OCI-LY7 (cell line): ENCODE measurements at regions not wholly inside any gene's neighbourhood (a gene's known extent, or its start where the extent isn't known, plus 50 kb on each side); places are given as distances from the start of the nearest gene placed in this dataset.

ENCODE experiments used
- BruUV-seq: library from RNA; stranded (reverse); fragments of 400-500 nt; replicated peaks from 2 replicates; lab custom pipeline; 2021; lab: Mats Ljungman, UMichigan
- CTCF ChIA-PET: fragments of 300-600 bp; sonication (Branson Sonifier 250); formaldehyde crosslinking; loops from one replicate; lab custom pipeline; 2022; ENCODE audit warnings: antibody characterized with exemption; ENCODE audit not compliant: unreplicated experiment; lab: Charles Lee
- POLR2A ChIA-PET: fragments of 300-600 bp; sonication (Branson Sonifier 250); formaldehyde crosslinking; loops from one replicate; lab custom pipeline; 2022; ENCODE audit warnings: antibody characterized with exemption; lab: Charles Lee
- DNase-seq: peaks from one replicate; pipeline ENCODE4 v3.0.0-alpha.2; 2015; ENCODE audit warnings: low spot score
- H2AFZ ChIP-seq: fragments of 200-600 bp; sonication (generic), shearing (Covaris generic); 2 replicates; pipeline ENCODE4 v1.6.1; 2014; ENCODE audit warnings: mild to moderate bottlenecking, antibody characterized with exemption, low read length, moderate library complexity
- H3K27ac ChIP-seq: fragments of 200-600 bp; sonication (generic); 2 replicates; pipeline ENCODE4 v1.5.1; 2014; ENCODE audit warnings: mixed run types, low read depth, mild to moderate bottlenecking, moderate library complexity, low read length, inconsistent platforms; ENCODE audit not compliant: poor library complexity, severe bottlenecking
- H3K36me3 ChIP-seq: fragments of 200-600 bp; sonication (generic); 2 replicates; pipeline ENCODE4 v1.6.1; 2014; ENCODE audit warnings: mild to moderate bottlenecking, antibody characterized with exemption, low read length, moderate library complexity, mixed read lengths; ENCODE audit not compliant: insufficient read depth
- H3K4me1 ChIP-seq: fragments of 200-600 bp; sonication (generic); 2 replicates; pipeline ENCODE4 v1.5.1; 2014; ENCODE audit warnings: mild to moderate bottlenecking, low read length; ENCODE audit not compliant: insufficient read depth, poor library complexity, severe bottlenecking
- H3K4me2 ChIP-seq: fragments of 200-600 bp; sonication (generic); 2 replicates; pipeline ENCODE4 v1.6.1; 2014; ENCODE audit warnings: mild to moderate bottlenecking, low read length
- H3K4me3 ChIP-seq: fragments of 200-600 bp; sonication (generic); 2 replicates; pipeline ENCODE4 v1.5.1; 2014; ENCODE audit warnings: mild to moderate bottlenecking, low read depth, low read length; ENCODE audit not compliant: poor library complexity, severe bottlenecking
- H3K79me2 ChIP-seq: fragments of 200-600 bp; sonication (generic); 2 replicates; pipeline ENCODE4 v1.6.1; 2016; ENCODE audit warnings: low read depth, mild to moderate bottlenecking, low read length, moderate library complexity, mixed read lengths; ENCODE audit not compliant: insufficient read depth
- H3K9me2 ChIP-seq: fragments of 200-600 bp; sonication (generic); 2 replicates; pipeline ENCODE4 v1.6.1; 2016; ENCODE audit warnings: mild to moderate bottlenecking, low read length, mixed read lengths; ENCODE audit not compliant: insufficient read depth
- H3K9me3 ChIP-seq: fragments of 200-600 bp; sonication (generic); 2 replicates; pipeline ENCODE4 v1.6.1; 2014; ENCODE audit warnings: mild to moderate bottlenecking, mixed run types, low read length, mixed read lengths
- H4K20me1 ChIP-seq: fragments of 200-600 bp; sonication (generic); 2 replicates; pipeline ENCODE4 v1.6.1; 2014; ENCODE audit warnings: mild to moderate bottlenecking, antibody characterized with exemption, low read length, moderate library complexity, mixed read lengths; ENCODE audit not compliant: insufficient read depth
- CTCF ChIP-seq: fragments of 200-600 bp; sonication (generic); conservative IDR thresholded peaks from 2 replicates; pipeline ENCODE4 v1.5.1; 2014; ENCODE audit warnings: mild to moderate bottlenecking, antibody characterized with exemption, low read length, moderate library complexity, mixed read lengths
- EZH2phosphoT487 ChIP-seq: fragments of 200-600 bp; sonication (generic); IDR thresholded peaks from 2 replicates; pipeline ENCODE4 v1.6.1; 2018; ENCODE audit warnings: low read depth, borderline replicate concordance, mild to moderate bottlenecking, mixed run types, antibody characterized with exemption, low read length, moderate library complexity, mixed read lengths
- intact Hi-C: fragments of 100-400 bp; cut with micrococcal nuclease; formaldehyde crosslinking; loops from one replicate; pipeline ENCODE4 v1.10.0; 2022; ENCODE audit not compliant: unreplicated experiment

GRCh38 chr1:29716306-29716705 lies 480.0 kb downstream of the PTPRU start:
- TF ChIP-seq EZH2phosphoT487: no peak
- no peak for TF ChIP-seq CTCF
- Histone ChIP-seq H3K36me3 (no peaks in the 10 kb centered on the region), H3K4me1 (no peaks in the 10 kb centered on the region), H3K4me2 (no peak overlapping the region), H3K9me2 (no peaks in the 10 kb centered on the region), H3K4me3 (no peak overlapping the region), H4K20me1 (no peaks in the 10 kb centered on the region), H2AFZ (no peak overlapping the region), H3K9me3 (no peaks in the 10 kb centered on the region), H3K79me2 (no peaks in the 10 kb centered on the region), H3K27ac (no peak overlapping the region)
- intact Hi-C loops: no loop called here
- no peak for DNase-seq
- ChIA-PET CTCF (no interaction called here), POLR2A (no interaction called here)
- BruUV-seq: no TSS peak

GRCh38 chr1:29713857-29714256 lies 477.5 kb downstream of the PTPRU start:
- no peak for DNase-seq
- ChIA-PET POLR2A (no interaction called here), CTCF (no interaction called here)
- BruUV-seq: no TSS peak
- no peaks in the 10 kb centered on the region for H3K36me3 ChIP-seq
- no peak overlapping the region for H2AFZ ChIP-seq
- no peaks in the 10 kb centered on the region for H3K9me3 ChIP-seq
- intact Hi-C loops: no loop called here
- H3K9me2 ChIP-seq: no peaks in the 10 kb centered on the region
- TF ChIP-seq CTCF (peak; percentile 42), EZH2phosphoT487 (no peak)
- H3K79me2 ChIP-seq: no peaks in the 10 kb centered on the region
- H3K4me3 ChIP-seq: no peak overlapping the region
- H3K27ac ChIP-seq: no peak overlapping the region
- H3K4me1 ChIP-seq: peaks cover 7% of the 10 kb centered on the region
- no peaks in the 10 kb centered on the region for H4K20me1 ChIP-seq
- no peak overlapping the region for H3K4me2 ChIP-seq

GRCh38 chr1:29712801-29713200 lies 476.5 kb downstream of the PTPRU start:
- CTCF ChIA-PET: no interaction called here
- intact Hi-C loops: no loop called here
- no peak overlapping the region for H3K4me2 ChIP-seq

More at GRCh38 chr1:29712801-29713200, 476.5 kb downstream of the PTPRU start:
- Histone ChIP-seq H2AFZ (no peak overlapping the region), H4K20me1 (no peaks in the 10 kb centered on the region), H3K27ac (no peak overlapping the region), H3K79me2 (no peaks in the 10 kb centered on the region), H3K4me1 (peaks cover 16% of the 10 kb centered on the region), H3K9me3 (no peaks in the 10 kb centered on the region), H3K9me2 (no peaks in the 10 kb centered on the region), H3K4me3 (no peak overlapping the region), H3K36me3 (no peaks in the 10 kb centered on the region)
- no TSS peak for BruUV-seq
- TF ChIP-seq CTCF (no peak), EZH2phosphoT487 (no peak)
- no peak for DNase-seq
- POLR2A ChIA-PET: no interaction called here
